Kidney (tissue), 13 donors: ENCODE measurements at regions not wholly inside any gene's neighbourhood (a gene's known extent, or its start where the extent isn't known, plus 50 kb on each side); places are given as distances from the start of the nearest gene placed in this dataset.

Experiments
- DNase-seq, 5 donors: peaks; one replicate each; pipeline ENCODE4 v3.0.0-alpha.2; 2013 to 2020
- FAIRE-seq: peaks from 2 replicates; lab custom pipeline; 2012; peaks lifted over from hg19 to GRCh38; lab: Jason Lieb, UNC
- H3K27ac ChIP-seq, 2 donors: one replicate each; pipeline ENCODE4 v1.7.0; 2013; ENCODE audit warnings: low read depth in 2 of 2, low read length in 2 of 2, inconsistent platforms in 1 of 2
- H3K27me3 ChIP-seq: one replicate; pipeline ENCODE4 v1.7.1; 2013; ENCODE audit warnings: low read length, inconsistent platforms; ENCODE audit not compliant: control insufficient read depth, insufficient read depth
- H3K36me3 ChIP-seq, 3 donors: one replicate each; pipeline versions ENCODE4 v1.7.0 to v1.7.1; 2013; ENCODE audit warnings: low read length in 3 of 3, control low read depth in 1 of 3, inconsistent platforms in 1 of 3; ENCODE audit not compliant: insufficient read depth in 3 of 3, control insufficient read depth in 2 of 3
- H3K4me1 ChIP-seq, 3 donors: one replicate each; pipeline versions ENCODE4 v1.7.0 to v1.7.1; 2013; ENCODE audit warnings: low read length in 3 of 3, inconsistent platforms in 1 of 3, low read depth in 1 of 3; ENCODE audit not compliant: control insufficient read depth in 2 of 3, insufficient read depth in 2 of 3
- H3K4me3 ChIP-seq, 3 donors: one replicate each; pipeline versions ENCODE4 v1.7.0 to v1.8.1; 2013; ENCODE audit warnings: low read length in 3 of 3, control low read depth in 1 of 3, inconsistent platforms in 1 of 3
- H3K9ac ChIP-seq, 3 donors: one replicate each; pipeline versions ENCODE4 v1.7.0 to v1.7.1; 2013; ENCODE audit warnings: low read length in 3 of 3, control low read depth in 1 of 3, inconsistent platforms in 1 of 3
- H3K9me3 ChIP-seq, 3 donors: one replicate each; pipeline versions ENCODE4 v1.7.0 to v1.7.1; 2013; ENCODE audit warnings: low read length in 3 of 3, control low read depth in 1 of 3, inconsistent platforms in 1 of 3; ENCODE audit not compliant: control insufficient read depth in 2 of 3, insufficient read depth in 1 of 3
- intact Hi-C: fragments of 100-400 bp; cut with DNase I; formaldehyde crosslinking; loops from one replicate; pipeline ENCODE4 v1.11.1; 2022
- TF ChIP-seq, protein P1 (sequence below): IDR thresholded peaks from 3 replicates; pipeline ENCODE4 v1.5.1; 2012; ENCODE audit warnings: mild to moderate bottlenecking, moderate library complexity, borderline replicate concordance; ENCODE audit not compliant: insufficient read depth; ENCODE audit errors: extremely low read depth
- donor health status: control.
- donor health status: control.
- donor health status: control.
- donor health status: control.
- donor health status: control.
- donor health status: DM: yes; HTN: yes; CAD: no.
- donor health status: Normal renal cell carcinoma (clear cell type).

DNA sequence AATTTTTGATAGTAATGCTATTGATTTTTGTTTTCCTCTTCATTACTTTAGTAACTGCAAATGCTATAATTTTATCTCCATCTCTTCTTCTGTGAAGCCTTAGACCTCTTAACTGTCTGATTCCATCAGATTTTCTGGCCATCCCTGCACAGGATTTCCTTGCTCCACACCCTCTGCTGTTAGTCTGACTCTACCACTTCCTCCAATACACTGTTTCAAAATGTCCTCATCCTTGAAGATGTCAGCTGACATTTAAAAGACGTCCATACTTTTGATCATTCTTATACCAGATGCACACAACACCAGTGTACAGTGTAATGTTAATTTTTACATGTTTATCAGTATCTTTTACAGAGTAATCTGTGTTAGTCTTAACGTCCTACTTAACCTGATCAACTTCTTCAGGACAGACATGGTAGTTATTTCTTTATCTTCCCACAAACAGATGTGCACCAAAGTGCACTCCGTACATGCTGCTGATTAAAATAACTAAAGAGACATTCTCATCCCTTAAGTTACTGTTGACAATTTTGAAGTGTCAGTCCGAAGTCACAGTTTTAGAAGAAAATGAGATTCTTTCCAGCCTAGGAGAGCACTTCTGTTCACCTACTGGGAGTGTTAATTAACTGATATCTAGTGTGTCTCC is 102.4 kb upstream of the RASGRP1 start:
- no peak overlapping the region for H3K9ac ChIP-seq
- no peak overlapping the region for H3K4me3 ChIP-seq
- no peaks in the 10 kb centered on the region for H3K36me3 ChIP-seq
- intact Hi-C loops: no loop called here
- no peak for FAIRE-seq
- TF ChIP-seq, protein P1, sequence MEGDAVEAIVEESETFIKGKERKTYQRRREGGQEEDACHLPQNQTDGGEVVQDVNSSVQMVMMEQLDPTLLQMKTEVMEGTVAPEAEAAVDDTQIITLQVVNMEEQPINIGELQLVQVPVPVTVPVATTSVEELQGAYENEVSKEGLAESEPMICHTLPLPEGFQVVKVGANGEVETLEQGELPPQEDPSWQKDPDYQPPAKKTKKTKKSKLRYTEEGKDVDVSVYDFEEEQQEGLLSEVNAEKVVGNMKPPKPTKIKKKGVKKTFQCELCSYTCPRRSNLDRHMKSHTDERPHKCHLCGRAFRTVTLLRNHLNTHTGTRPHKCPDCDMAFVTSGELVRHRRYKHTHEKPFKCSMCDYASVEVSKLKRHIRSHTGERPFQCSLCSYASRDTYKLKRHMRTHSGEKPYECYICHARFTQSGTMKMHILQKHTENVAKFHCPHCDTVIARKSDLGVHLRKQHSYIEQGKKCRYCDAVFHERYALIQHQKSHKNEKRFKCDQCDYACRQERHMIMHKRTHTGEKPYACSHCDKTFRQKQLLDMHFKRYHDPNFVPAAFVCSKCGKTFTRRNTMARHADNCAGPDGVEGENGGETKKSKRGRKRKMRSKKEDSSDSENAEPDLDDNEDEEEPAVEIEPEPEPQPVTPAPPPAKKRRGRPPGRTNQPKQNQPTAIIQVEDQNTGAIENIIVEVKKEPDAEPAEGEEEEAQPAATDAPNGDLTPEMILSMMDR: no peak
- H3K4me1 ChIP-seq: no peaks in the 10 kb centered on the region
- DNase-seq: no peak
- no peaks in the 10 kb centered on the region for H3K9me3 ChIP-seq
- H3K27ac ChIP-seq: no peak overlapping the region
- H3K27me3 ChIP-seq: no peaks in the 10 kb centered on the region

DNA sequence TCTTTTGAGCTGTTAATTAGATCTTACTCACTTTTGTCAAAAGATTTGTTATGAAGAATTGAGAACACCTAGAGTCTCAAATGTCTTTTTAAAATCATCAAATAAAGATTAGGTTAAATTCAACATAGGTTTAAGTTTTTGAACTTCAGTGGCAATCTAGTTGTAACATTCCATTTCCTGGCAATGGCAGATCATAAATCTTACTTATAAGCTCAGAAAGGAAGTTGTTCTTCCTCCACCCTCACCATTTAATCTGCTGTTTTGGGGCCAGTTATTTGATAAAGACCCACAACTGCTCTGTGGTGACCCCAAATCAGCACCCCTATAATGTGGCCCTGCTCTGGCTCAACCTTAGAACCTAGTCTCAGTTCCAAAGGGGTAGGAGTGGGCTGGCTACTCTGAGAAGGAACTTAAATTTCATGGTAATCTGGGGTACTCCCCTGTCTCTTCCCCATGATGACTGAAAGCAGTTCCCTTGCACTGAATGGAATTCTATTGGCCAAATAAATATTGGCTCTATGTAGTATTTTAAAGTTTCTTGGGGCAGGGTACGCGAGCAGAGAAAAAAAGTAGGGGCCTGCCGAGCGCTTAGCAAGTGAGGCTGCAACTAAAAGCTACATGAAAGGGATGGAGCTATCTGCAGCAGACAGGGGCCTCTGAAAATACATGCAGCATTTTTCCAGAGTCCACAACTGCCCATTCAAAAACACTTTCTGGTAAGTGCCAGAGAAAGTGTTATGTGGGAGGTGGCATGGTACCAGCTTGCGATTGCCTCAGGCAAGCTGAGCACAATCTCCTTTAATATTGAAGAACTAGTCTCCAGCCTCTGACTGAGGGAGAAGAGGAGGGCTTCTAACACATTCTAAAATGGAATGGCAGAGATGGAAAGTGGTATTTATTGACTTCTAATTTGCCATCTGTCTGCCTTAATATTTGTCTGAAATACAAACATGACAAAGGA is 103.6 kb upstream of the RASGRP1 start:
- no peaks in the 10 kb centered on the region for H3K4me1 ChIP-seq
- intact Hi-C loops: no loop called here
- no peak for FAIRE-seq

DNA sequence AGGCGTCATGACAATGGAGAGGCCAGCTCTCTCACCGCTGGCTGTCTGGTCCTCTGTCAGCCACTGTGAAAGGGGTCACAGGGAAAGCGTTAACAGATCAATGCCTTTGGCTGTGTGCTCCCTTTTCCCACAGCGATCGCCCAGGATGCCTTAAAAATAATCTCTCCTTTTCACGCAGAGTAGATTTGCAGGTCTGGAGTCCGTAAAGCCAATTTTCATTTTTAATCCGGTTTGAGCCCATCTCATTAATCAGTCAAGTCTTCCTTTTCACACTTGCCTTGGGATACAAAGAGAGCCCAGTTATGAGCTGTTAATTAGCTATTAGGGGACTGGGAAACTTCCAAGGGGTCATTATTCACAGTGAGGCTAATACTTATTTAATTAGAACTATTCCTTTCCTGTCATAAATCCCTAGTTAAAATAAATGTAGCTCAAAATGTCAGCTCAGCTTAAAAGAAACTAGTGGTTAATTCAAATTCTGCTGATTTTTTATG is 104.3 kb upstream of the RASGRP1 start:
- H3K4me1 ChIP-seq: no peaks in the 10 kb centered on the region
- DNase-seq (no peak), FAIRE-seq (no peak)
- no peaks in the 10 kb centered on the region for H3K36me3 ChIP-seq
- H3K9me3 ChIP-seq: no peaks in the 10 kb centered on the region
- TF ChIP-seq, protein P1: no peak
- intact Hi-C loops: no loop called here
- H3K9ac ChIP-seq: no peak overlapping the region
- no peak overlapping the region for H3K27ac ChIP-seq
- no peaks in the 10 kb centered on the region for H3K27me3 ChIP-seq
- no peak overlapping the region for H3K4me3 ChIP-seq

More for the DNA sequence above, 103.6 kb upstream of the RASGRP1 start:
- TF ChIP-seq, protein P1: no peak
- no peak overlapping the region for H3K27ac ChIP-seq
- H3K9me3 ChIP-seq: no peaks in the 10 kb centered on the region
- H3K4me3 ChIP-seq: no peak overlapping the region
- H3K36me3 ChIP-seq: no peaks in the 10 kb centered on the region
- no peak overlapping the region for H3K9ac ChIP-seq
- no peak for DNase-seq
- H3K27me3 ChIP-seq: no peaks in the 10 kb centered on the region
